ENCODE measurements at regions not wholly inside any gene's neighbourhood (a gene's known extent, or its start where the extent isn't known, plus 50 kb on each side); places are given as distances from the start of the nearest gene placed in this dataset.

DNA sequence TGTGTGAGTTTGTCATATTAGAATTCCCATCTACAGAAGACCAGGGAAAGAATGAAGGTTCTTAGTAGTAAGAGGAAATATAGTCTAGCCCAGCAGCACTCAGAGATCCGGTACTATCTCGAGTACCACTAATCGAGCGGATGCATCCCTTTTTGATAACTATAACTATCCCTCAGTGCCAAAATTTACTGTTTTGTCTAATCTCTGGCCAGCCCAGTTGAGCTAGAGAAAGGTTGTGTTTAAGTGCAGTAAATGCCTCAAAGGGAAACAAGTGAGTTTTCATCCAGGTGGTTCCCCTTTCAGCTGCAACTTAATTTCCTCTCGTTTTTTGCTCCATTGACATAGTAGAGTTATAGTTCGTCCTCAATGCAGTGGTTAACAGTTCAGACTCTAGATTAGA is 146.7 kb downstream of the GPBP1 start:
- TF ChIP-seq, protein P1, sequence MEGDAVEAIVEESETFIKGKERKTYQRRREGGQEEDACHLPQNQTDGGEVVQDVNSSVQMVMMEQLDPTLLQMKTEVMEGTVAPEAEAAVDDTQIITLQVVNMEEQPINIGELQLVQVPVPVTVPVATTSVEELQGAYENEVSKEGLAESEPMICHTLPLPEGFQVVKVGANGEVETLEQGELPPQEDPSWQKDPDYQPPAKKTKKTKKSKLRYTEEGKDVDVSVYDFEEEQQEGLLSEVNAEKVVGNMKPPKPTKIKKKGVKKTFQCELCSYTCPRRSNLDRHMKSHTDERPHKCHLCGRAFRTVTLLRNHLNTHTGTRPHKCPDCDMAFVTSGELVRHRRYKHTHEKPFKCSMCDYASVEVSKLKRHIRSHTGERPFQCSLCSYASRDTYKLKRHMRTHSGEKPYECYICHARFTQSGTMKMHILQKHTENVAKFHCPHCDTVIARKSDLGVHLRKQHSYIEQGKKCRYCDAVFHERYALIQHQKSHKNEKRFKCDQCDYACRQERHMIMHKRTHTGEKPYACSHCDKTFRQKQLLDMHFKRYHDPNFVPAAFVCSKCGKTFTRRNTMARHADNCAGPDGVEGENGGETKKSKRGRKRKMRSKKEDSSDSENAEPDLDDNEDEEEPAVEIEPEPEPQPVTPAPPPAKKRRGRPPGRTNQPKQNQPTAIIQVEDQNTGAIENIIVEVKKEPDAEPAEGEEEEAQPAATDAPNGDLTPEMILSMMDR (conservative IDR thresholded peaks at IDR 0.05), result no peak
- TF ChIP-seq ZFX (IDR thresholded peaks at IDR 0.05), result no peak
